ENCODE measurements at regions not wholly inside any gene's neighbourhood (a gene's known extent, or its start where the extent isn't known, plus 50 kb on each side); places are given as distances from the start of the nearest gene placed in this dataset.
"Not testable (repeated sequence)": the region's sequence is repeated elsewhere in the genome, so short reads cannot be mapped to it uniquely, and the experiment has no call there.

DNA sequence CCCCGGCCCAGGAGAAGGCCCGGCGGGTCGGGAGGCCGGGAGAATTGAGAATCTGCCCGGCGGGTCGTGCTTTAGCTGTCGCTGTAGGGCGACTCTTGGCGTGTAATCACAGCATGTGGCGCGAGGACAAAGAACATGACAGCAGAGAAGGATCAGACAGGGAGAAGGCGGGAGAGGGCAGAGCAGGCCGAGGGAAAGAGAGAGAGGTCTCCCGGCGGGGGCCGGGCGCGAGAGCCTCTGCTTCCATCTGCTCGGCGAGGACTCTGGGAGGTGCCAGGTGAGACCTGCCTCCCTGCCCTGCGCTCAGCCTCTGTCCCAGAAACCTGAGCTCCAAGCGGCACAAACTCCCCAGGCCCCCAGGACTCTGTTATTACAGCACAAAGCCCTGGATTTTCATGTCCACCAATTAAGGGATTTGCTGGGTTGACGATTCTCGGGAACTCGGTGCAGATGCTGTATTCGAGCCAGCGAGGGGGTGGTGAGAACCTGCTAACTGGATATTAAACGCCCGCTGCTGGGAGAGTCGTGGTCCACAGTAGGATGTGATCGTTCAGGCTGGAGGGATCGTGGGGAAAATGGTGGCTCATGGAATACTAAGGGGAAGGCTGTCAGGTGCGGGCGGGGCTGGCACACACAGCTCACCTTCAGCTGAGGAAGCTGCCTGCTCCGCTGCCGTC is 172.0 kb upstream of the CIBAR2 start:
- no peaks in the 10 kb centered on the region for H3K36me3 Mint-ChIP-seq
- Histone ChIP-seq H3K4me1 (ENCODE audit: control insufficient read depth, insufficient read depth, low read length, poor library complexity, severe bottlenecking) (no peaks in the 10 kb centered on the region), H3K27me3 (ENCODE audit: control insufficient read depth, insufficient read depth, low read length) (no peaks in the 10 kb centered on the region), H3K9me3 (ENCODE audit: control insufficient read depth in 2 of 2, low read length in 2 of 2) (no peaks in the 10 kb centered on the region), H3K36me3 (ENCODE audit: control insufficient read depth, insufficient read depth, low read length) (no peaks in the 10 kb centered on the region), H3K4me3 (ENCODE audit: low read depth, low read length) (no peak overlapping the region), H3K27ac (ENCODE audit: insufficient read depth, low read length, poor library complexity, severe bottlenecking) (no peak overlapping the region)
- H3K27ac Mint-ChIP-seq = no peak overlapping the region
- ATAC-seq (ENCODE audit: low read depth in 2 of 2) = no peak
- no peaks in the 10 kb centered on the region for H3K27me3 Mint-ChIP-seq
- no peak for DNase-seq
- no peak overlapping the region for H3K4me3 Mint-ChIP-seq
- H3K9me3 Mint-ChIP-seq = no peaks in the 10 kb centered on the region
- H3K4me1 Mint-ChIP-seq = no peaks in the 10 kb centered on the region

DNA sequence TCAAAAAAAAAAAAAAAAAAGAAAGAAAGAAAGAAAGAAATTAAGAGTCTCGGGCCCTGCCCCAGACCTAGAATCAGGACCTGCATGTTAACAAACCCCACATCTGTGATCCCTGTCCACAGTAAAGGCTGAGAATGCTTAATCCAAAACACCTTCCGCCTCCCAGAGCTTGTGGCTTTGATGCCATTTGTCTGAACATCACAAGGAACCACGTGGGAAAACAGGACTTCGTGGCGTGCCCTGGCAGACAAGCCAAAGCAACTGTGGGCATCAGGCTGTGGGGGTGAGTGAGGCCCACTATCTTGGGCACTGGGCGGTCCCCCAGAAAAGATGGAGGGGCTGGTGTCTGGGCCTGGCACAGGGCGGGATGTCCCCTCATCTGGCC is 173.4 kb upstream of the CIBAR2 start:
- ATAC-seq (ENCODE audit: low read depth in 2 of 2) (no peak), DNase-seq (no peak)
- no peaks in the 10 kb centered on the region for H3K4me1 Mint-ChIP-seq
- no peaks in the 10 kb centered on the region for H3K4me1 ChIP-seq (ENCODE audit: control insufficient read depth, insufficient read depth, low read length, poor library complexity, severe bottlenecking)
- no peak overlapping the region for H3K4me3 ChIP-seq (ENCODE audit: low read depth, low read length)
- H3K27ac Mint-ChIP-seq = no peak overlapping the region
- H3K4me3 Mint-ChIP-seq = no peak overlapping the region
- H3K27ac ChIP-seq (ENCODE audit: insufficient read depth, low read length, poor library complexity, severe bottlenecking) = no peak overlapping the region
- no peaks in the 10 kb centered on the region for H3K27me3 Mint-ChIP-seq
- H3K9me3 ChIP-seq (ENCODE audit: control insufficient read depth in 2 of 2, low read length in 2 of 2) = no peaks in the 10 kb centered on the region
- no peaks in the 10 kb centered on the region for H3K36me3 Mint-ChIP-seq
- H3K36me3 ChIP-seq (ENCODE audit: control insufficient read depth, insufficient read depth, low read length) = no peaks in the 10 kb centered on the region
- H3K27me3 ChIP-seq (ENCODE audit: control insufficient read depth, insufficient read depth, low read length) = no peaks in the 10 kb centered on the region
- no peaks in the 10 kb centered on the region for H3K9me3 Mint-ChIP-seq

DNA sequence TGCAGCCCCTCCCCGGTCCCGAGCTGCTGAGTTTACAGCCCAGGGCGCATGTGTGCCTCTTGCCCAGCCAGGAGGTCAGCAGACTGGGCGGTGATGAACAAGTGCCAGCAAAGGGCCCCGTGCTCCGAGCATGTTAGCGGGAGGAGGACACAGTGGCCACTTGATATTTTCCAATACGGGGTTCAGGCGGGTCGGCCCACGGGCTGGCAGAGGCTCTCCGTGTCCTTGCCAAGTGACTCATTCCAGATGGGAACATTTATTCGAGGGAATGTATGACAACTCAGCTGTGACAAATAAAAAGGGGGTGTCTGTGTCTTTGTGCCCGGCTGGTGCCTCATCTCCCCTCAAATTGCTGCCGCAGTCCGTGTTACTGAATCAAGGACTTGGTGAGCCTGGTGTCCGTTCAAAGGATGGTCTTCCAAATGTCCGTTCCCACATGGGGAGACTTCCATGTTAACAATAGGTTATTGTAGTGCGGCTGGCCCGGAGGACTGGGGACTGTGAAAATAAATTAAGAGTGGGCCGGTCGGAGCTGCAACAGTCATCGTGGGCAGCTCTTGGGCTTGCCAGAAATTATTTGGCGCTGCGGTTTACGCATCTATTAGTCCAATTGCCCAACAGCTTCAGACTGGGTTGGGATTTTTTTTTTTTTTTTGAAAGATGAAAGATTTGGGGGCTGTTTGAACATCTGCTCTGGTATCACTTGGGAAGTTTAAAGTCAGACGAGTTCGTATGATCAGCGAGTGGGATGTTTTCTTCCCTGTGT is 174.0 kb upstream of the CIBAR2 start:
- Histone ChIP-seq H3K27ac (ENCODE audit: insufficient read depth, low read length, poor library complexity, severe bottlenecking) (no peak overlapping the region), H3K36me3 (ENCODE audit: control insufficient read depth, insufficient read depth, low read length) (no peaks in the 10 kb centered on the region), H3K9me3 (ENCODE audit: control insufficient read depth in 2 of 2, low read length in 2 of 2) (no peaks in the 10 kb centered on the region), H3K4me1 (ENCODE audit: control insufficient read depth, insufficient read depth, low read length, poor library complexity, severe bottlenecking) (no peaks in the 10 kb centered on the region), H3K4me3 (ENCODE audit: low read depth, low read length) (no peak overlapping the region), H3K27me3 (ENCODE audit: control insufficient read depth, insufficient read depth, low read length) (no peaks in the 10 kb centered on the region)
- DNase-seq = no peak
- ATAC-seq (ENCODE audit: low read depth in 2 of 2) = no peak
- Mint-ChIP-seq H3K4me3 (no peak overlapping the region), H3K27me3 (no peaks in the 10 kb centered on the region), H3K27ac (peak overlapping the region in 1 of 3 donors; percentile 46), H3K36me3 (no peaks in the 10 kb centered on the region), H3K4me1 (no peaks in the 10 kb centered on the region), H3K9me3 (no peaks in the 10 kb centered on the region)

DNA sequence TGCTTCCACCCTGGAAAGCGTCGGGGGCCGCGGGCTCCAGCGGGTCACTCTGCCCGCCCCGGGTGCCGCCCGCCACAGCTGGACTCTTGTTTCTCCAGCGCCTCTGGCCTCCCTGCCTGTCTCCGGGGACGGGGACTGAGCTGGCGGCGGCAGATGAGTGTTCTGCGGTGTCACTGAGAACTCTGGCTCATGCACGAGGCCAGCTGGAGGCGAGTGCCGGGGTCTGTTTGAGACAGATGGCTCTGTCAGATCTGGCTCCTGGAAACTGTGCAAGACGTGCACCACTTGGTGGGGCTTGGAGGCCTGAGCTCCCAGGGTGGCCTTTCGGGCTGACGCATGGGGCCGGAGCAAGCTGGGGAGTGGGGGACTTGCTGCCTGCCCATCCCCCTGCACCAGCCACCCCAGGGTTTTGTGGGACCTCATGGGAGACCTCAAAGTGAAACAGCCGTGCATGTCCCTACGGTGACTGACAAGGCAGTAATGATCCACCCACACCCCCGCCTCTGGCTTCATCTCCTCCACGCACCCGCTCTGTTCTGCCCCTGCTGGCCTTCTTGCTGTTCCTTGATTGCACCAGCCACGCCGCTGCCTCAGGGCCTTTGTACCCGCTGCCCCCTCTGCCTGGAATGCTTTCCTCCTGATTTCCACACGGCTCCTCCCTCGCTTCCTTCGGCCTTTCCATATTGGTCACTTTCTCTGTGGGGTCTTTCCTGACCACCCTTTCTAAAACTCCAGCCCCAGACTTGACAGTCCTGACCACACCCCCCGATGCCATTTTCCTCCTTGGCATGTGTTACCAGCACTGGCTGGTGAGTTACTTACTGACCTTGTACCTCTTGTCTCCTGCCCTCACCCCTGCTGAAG is 174.9 kb upstream of the CIBAR2 start:
- no peaks in the 10 kb centered on the region for H3K9me3 ChIP-seq (ENCODE audit: control insufficient read depth in 2 of 2, low read length in 2 of 2)
- no peak for DNase-seq
- H3K4me1 ChIP-seq (ENCODE audit: control insufficient read depth, insufficient read depth, low read length, poor library complexity, severe bottlenecking) = no peaks in the 10 kb centered on the region
- H3K27ac Mint-ChIP-seq = no peak overlapping the region
- no peak overlapping the region for H3K4me3 ChIP-seq (ENCODE audit: low read depth, low read length)
- no peaks in the 10 kb centered on the region for H3K27me3 ChIP-seq (ENCODE audit: control insufficient read depth, insufficient read depth, low read length)
- no peak overlapping the region for H3K4me3 Mint-ChIP-seq
- ATAC-seq (ENCODE audit: low read depth in 2 of 2) = no peak
- no peaks in the 10 kb centered on the region for H3K27me3 Mint-ChIP-seq
- no peaks in the 10 kb centered on the region for H3K36me3 Mint-ChIP-seq
- no peak overlapping the region for H3K27ac ChIP-seq (ENCODE audit: insufficient read depth, low read length, poor library complexity, severe bottlenecking)
- no peaks in the 10 kb centered on the region for H3K36me3 ChIP-seq (ENCODE audit: control insufficient read depth, insufficient read depth, low read length)
- no peaks in the 10 kb centered on the region for H3K4me1 Mint-ChIP-seq
- H3K9me3 Mint-ChIP-seq = no peaks in the 10 kb centered on the region

DNA sequence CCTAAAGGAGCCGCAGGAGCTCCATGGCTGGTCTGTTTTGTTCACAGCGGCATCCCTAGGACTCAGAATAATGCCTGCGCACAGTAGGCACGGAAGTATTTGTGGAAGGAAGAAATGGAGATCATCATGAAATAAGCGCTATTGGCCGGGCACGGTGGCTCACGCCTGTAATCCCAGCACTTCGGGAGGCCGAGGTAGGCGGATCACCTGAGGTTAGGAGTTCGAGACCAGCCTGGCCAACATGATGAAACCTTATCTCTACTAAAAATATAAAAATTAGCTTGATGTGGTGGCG is 175.5 kb upstream of the CIBAR2 start:
- not testable (repeated sequence) for H3K4me1 Mint-ChIP-seq; ATAC-seq (ENCODE audit: low read depth in 2 of 2); H3K27me3 Mint-ChIP-seq; H3K36me3 ChIP-seq (ENCODE audit: control insufficient read depth, insufficient read depth, low read length); H3K27me3 ChIP-seq (ENCODE audit: control insufficient read depth, insufficient read depth, low read length); H3K36me3 Mint-ChIP-seq; H3K9me3 Mint-ChIP-seq; H3K27ac ChIP-seq (ENCODE audit: insufficient read depth, low read length, poor library complexity, severe bottlenecking); H3K4me3 Mint-ChIP-seq; H3K4me1 ChIP-seq (ENCODE audit: control insufficient read depth, insufficient read depth, low read length, poor library complexity, severe bottlenecking); H3K27ac Mint-ChIP-seq; DNase-seq; H3K4me3 ChIP-seq (ENCODE audit: low read depth, low read length); H3K9me3 ChIP-seq (ENCODE audit: control insufficient read depth in 2 of 2, low read length in 2 of 2)

DNA sequence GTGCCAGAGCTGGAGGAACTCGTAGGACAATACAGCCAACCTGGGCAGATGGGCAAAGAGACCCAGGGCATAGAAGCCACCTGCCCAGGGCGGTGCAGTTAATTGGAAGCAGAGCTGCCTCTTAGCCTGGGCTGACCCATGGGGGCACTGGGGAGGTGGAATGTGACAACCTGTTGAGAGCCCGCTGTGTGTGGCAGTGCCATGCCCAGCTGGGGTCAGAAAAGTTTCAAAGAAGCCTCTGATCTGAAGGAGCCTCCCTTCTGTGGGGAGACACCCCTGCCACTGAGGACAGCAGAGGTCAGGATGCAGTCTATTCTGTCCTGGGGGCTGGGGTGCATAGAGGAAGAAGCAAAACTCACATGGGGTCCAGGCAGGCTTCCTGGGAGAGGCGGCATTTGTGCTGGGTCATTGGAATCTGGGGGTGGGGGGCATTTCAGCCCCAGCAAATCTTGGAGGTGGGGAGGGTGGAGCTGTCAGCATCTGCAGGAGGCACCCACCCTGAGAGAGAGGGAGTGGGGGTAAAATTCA is 176.1 kb upstream of the CIBAR2 start:
- no peaks in the 10 kb centered on the region for H3K9me3 ChIP-seq (ENCODE audit: control insufficient read depth in 2 of 2, low read length in 2 of 2)
- no peaks in the 10 kb centered on the region for H3K27me3 ChIP-seq (ENCODE audit: control insufficient read depth, insufficient read depth, low read length)
- Mint-ChIP-seq H3K27ac (peak overlapping the region in 1 of 3 donors; percentile 43), H3K27me3 (no peaks in the 10 kb centered on the region), H3K36me3 (no peaks in the 10 kb centered on the region), H3K4me3 (no peak overlapping the region), H3K9me3 (no peaks in the 10 kb centered on the region), H3K4me1 (no peaks in the 10 kb centered on the region)
- ATAC-seq (ENCODE audit: low read depth in 2 of 2) (no peak), DNase-seq (no peak)
- H3K4me1 ChIP-seq (ENCODE audit: control insufficient read depth, insufficient read depth, low read length, poor library complexity, severe bottlenecking) = no peaks in the 10 kb centered on the region
- no peak overlapping the region for H3K27ac ChIP-seq (ENCODE audit: insufficient read depth, low read length, poor library complexity, severe bottlenecking)
- no peaks in the 10 kb centered on the region for H3K36me3 ChIP-seq (ENCODE audit: control insufficient read depth, insufficient read depth, low read length)
- H3K4me3 ChIP-seq (ENCODE audit: low read depth, low read length) = no peak overlapping the region

DNA sequence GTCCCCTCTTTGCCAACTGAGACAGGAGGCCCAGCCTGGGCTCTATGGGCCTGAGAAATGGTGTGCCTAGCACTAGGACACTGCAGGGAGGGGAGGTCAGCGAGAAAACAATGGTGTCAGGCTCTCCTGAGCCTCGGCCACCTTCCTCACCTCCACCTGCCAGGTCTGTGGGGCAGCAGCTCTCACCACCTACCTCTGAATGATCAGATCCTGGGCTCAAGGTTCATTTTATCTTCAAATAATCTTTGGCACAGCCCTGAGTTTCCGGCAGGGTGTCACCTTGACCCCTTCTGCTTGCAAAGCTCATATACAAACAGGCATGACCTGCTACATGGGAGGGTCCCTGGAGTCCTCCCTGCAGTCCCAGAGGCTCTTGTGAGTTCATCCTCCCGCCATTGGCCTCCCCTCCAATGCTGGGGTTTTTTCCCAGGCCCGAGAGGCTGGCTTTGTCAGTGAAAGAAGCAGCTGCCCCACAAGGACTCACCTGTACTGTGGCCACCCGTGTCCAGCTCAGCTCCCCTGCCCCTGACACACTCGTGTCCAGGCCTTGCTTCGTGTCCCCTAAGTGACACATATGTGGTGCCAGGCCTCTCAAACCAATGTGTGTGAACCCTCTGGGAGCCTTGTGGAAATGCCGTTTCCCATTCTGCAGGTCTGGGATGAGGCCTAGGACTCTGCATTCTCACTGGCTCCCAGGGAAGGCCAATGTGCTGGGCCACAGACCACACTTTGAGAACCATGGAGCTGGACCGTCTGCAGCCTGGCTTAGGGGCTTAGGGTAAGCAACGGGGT is 176.8 kb upstream of the CIBAR2 start:
- H3K9me3 Mint-ChIP-seq = no peaks in the 10 kb centered on the region
- no peak for ATAC-seq (ENCODE audit: low read depth in 2 of 2)

More for the DNA sequence above, 176.8 kb upstream of the CIBAR2 start:
- Mint-ChIP-seq H3K36me3 (no peaks in the 10 kb centered on the region), H3K4me3 (no peak overlapping the region), H3K4me1 (no peaks in the 10 kb centered on the region), H3K27me3 (no peaks in the 10 kb centered on the region), H3K27ac (no peak overlapping the region)
- H3K4me3 ChIP-seq (ENCODE audit: low read depth, low read length) = no peak overlapping the region
- H3K27me3 ChIP-seq (ENCODE audit: control insufficient read depth, insufficient read depth, low read length) = no peaks in the 10 kb centered on the region
- no peaks in the 10 kb centered on the region for H3K4me1 ChIP-seq (ENCODE audit: control insufficient read depth, insufficient read depth, low read length, poor library complexity, severe bottlenecking)
- H3K9me3 ChIP-seq (ENCODE audit: control insufficient read depth in 2 of 2, low read length in 2 of 2) = no peaks in the 10 kb centered on the region
- H3K27ac ChIP-seq (ENCODE audit: insufficient read depth, low read length, poor library complexity, severe bottlenecking) = no peak overlapping the region
- H3K36me3 ChIP-seq (ENCODE audit: control insufficient read depth, insufficient read depth, low read length) = no peaks in the 10 kb centered on the region
- no peak for DNase-seq

All from CD4-positive, CD25-positive, alpha-beta regulatory T cell (primary cell).